ENCODE measurements at regions not wholly inside any gene's neighbourhood (a gene's known extent, or its start where the extent isn't known, plus 50 kb on each side); places are given as distances from the start of the nearest gene placed in this dataset.

GRCh38 chr2:42863751-42864150, 71.4 kb upstream of the HAAO start:
- Mint-ChIP-seq H3K36me3 (ENCODE audit: low read depth) (no peaks in the 10 kb centered on the region), H3K27ac (no peak overlapping the region), H3K4me1 (no peaks in the 10 kb centered on the region), H3K4me3 (no peak overlapping the region), H3K9me3 (peaks cover 10% of the 10 kb centered on the region), H3K27me3 (peaks cover 3% of the 10 kb centered on the region)
- no peak for ATAC-seq (replicated peaks)

GRCh38 chr2:42863320-42863719, 70.9 kb upstream of the HAAO start:
- Mint-ChIP-seq H3K36me3 (ENCODE audit: low read depth) (no peaks in the 10 kb centered on the region), H3K4me3 (no peak overlapping the region), H3K27ac (no peak overlapping the region), H3K27me3 (peaks cover 3% of the 10 kb centered on the region), H3K4me1 (no peaks in the 10 kb centered on the region), H3K9me3 (peaks cover 6% of the 10 kb centered on the region)
- no peak for ATAC-seq (replicated peaks)

GRCh38 chr2:42862669-42863185, 70.3 kb upstream of the HAAO start:
- Mint-ChIP-seq H3K36me3 (ENCODE audit: low read depth) (no peaks in the 10 kb centered on the region), H3K9me3 (peaks cover 2% of the 10 kb centered on the region)

GRCh38 chr2:42861321-42861720, 68.9 kb upstream of the HAAO start:
- no peak for ATAC-seq (replicated peaks)

More at GRCh38 chr2:42862669-42863185, 70.3 kb upstream of the HAAO start:
- H3K4me1 Mint-ChIP-seq: no peaks in the 10 kb centered on the region
- H3K4me3 Mint-ChIP-seq: no peak overlapping the region
- H3K27me3 Mint-ChIP-seq: peaks cover 3% of the 10 kb centered on the region
- H3K27ac Mint-ChIP-seq: no peak overlapping the region
- no peak for ATAC-seq (replicated peaks)

GRCh38 chr2:42860319-42861094, 68.1 kb upstream of the HAAO start:
- Mint-ChIP-seq H3K27ac (no peak overlapping the region), H3K4me1 (no peaks in the 10 kb centered on the region), H3K4me3 (no peak overlapping the region), H3K36me3 (ENCODE audit: low read depth) (no peaks in the 10 kb centered on the region), H3K9me3 (no peaks in the 10 kb centered on the region), H3K27me3 (no peaks in the 10 kb centered on the region)
- no peak for ATAC-seq (replicated peaks)

More at GRCh38 chr2:42861321-42861720, 68.9 kb upstream of the HAAO start:
- no peaks in the 10 kb centered on the region for H3K27me3 Mint-ChIP-seq
- no peaks in the 10 kb centered on the region for H3K4me1 Mint-ChIP-seq
- H3K4me3 Mint-ChIP-seq: no peak overlapping the region
- H3K36me3 Mint-ChIP-seq (ENCODE audit: low read depth): no peaks in the 10 kb centered on the region
- H3K9me3 Mint-ChIP-seq: no peaks in the 10 kb centered on the region
- H3K27ac Mint-ChIP-seq: no peak overlapping the region

GRCh38 chr2:42859791-42860190, 67.4 kb upstream of the HAAO start:
- Mint-ChIP-seq H3K27me3 (no peaks in the 10 kb centered on the region), H3K4me1 (no peaks in the 10 kb centered on the region), H3K36me3 (ENCODE audit: low read depth) (no peaks in the 10 kb centered on the region), H3K27ac (no peak overlapping the region), H3K4me3 (no peak overlapping the region), H3K9me3 (no peaks in the 10 kb centered on the region)
- no peak for ATAC-seq (replicated peaks)

- peak; percentile 54 for ATAC-seq (replicated peaks)
- Mint-ChIP-seq H3K27ac (no peak overlapping the region), H3K36me3 (ENCODE audit: low read depth) (no peaks in the 10 kb centered on the region), H3K9me3 (no peaks in the 10 kb centered on the region), H3K4me3 (no peak overlapping the region), H3K4me1 (no peaks in the 10 kb centered on the region), H3K27me3 (no peaks in the 10 kb centered on the region)
These were observed 66.7 kb upstream of the HAAO start for GRCh38 chr2:42859006-42859552.

GRCh38 chr2:42858140-42859005, 66.0 kb upstream of the HAAO start:
- H3K4me1 Mint-ChIP-seq: no peaks in the 10 kb centered on the region
- no peaks in the 10 kb centered on the region for H3K9me3 Mint-ChIP-seq
- H3K27ac Mint-ChIP-seq: no peak overlapping the region
- H3K36me3 Mint-ChIP-seq (ENCODE audit: low read depth): no peaks in the 10 kb centered on the region
- H3K4me3 Mint-ChIP-seq: no peak overlapping the region
- no peaks in the 10 kb centered on the region for H3K27me3 Mint-ChIP-seq
- ATAC-seq (replicated peaks): peak; percentile 40

GRCh38 chr2:42856891-42857632, 64.7 kb upstream of the HAAO start:
- H3K4me1 Mint-ChIP-seq: no peaks in the 10 kb centered on the region
- no peak overlapping the region for H3K27ac Mint-ChIP-seq
- H3K36me3 Mint-ChIP-seq (ENCODE audit: low read depth): no peaks in the 10 kb centered on the region
- no peaks in the 10 kb centered on the region for H3K9me3 Mint-ChIP-seq
- H3K4me3 Mint-ChIP-seq: no peak overlapping the region
- no peaks in the 10 kb centered on the region for H3K27me3 Mint-ChIP-seq
- no peak for ATAC-seq (replicated peaks)

GRCh38 chr2:42856106-42856860, 63.9 kb upstream of the HAAO start:
- no peak for ATAC-seq (replicated peaks)
- no peak overlapping the region for H3K27ac Mint-ChIP-seq

GRCh38 chr2:42855221-42855970, 63.0 kb upstream of the HAAO start:
- H3K4me3 Mint-ChIP-seq: no peak overlapping the region
- no peaks in the 10 kb centered on the region for H3K4me1 Mint-ChIP-seq
- H3K9me3 Mint-ChIP-seq: no peaks in the 10 kb centered on the region
- no peaks in the 10 kb centered on the region for H3K27me3 Mint-ChIP-seq
- ATAC-seq (replicated peaks): no peak
- H3K27ac Mint-ChIP-seq: no peak overlapping the region
- no peaks in the 10 kb centered on the region for H3K36me3 Mint-ChIP-seq (ENCODE audit: low read depth)

More at GRCh38 chr2:42856106-42856860, 63.9 kb upstream of the HAAO start:
- Mint-ChIP-seq H3K9me3 (no peaks in the 10 kb centered on the region), H3K27me3 (no peaks in the 10 kb centered on the region), H3K4me3 (no peak overlapping the region), H3K4me1 (no peaks in the 10 kb centered on the region), H3K36me3 (ENCODE audit: low read depth) (no peaks in the 10 kb centered on the region)

GRCh38 chr2:42854207-42854818, 61.9 kb upstream of the HAAO start:
- H3K27ac Mint-ChIP-seq: no peak overlapping the region
- no peaks in the 10 kb centered on the region for H3K9me3 Mint-ChIP-seq
- H3K4me1 Mint-ChIP-seq: no peaks in the 10 kb centered on the region
- no peak for ATAC-seq (replicated peaks)
- no peaks in the 10 kb centered on the region for H3K36me3 Mint-ChIP-seq (ENCODE audit: low read depth)
- H3K27me3 Mint-ChIP-seq: no peaks in the 10 kb centered on the region
- no peak overlapping the region for H3K4me3 Mint-ChIP-seq

Data from activated T-helper 17 cell treated with anti-CD3 and anti-CD28 coated beads, Interleukin-2, amount 50 U/mL, for 72 hours (primary cell).